Mesothelial cell of epicardium (in vitro differentiated cells): ENCODE measurements at regions not wholly inside any gene's neighbourhood (a gene's known extent, or its start where the extent isn't known, plus 50 kb on each side); places are given as distances from the start of the nearest gene placed in this dataset.
"Not testable (repeated sequence)": the region's sequence is repeated elsewhere in the genome, so short reads cannot be mapped to it uniquely, and the experiment has no call there.

ENCODE experiments used
- DNase-seq, 2 experiments: peaks; one replicate each; pipeline ENCODE4 v3.0.0; 2021; ENCODE audit warnings: low spot score in 2 of 2; ENCODE audit not compliant: unreplicated experiment in 2 of 2
- H3K27ac Mint-ChIP-seq: 2 replicates; pipeline ENCODE4 v1.8.0; 2021; ENCODE audit warnings: mixed read lengths
- H3K27me3 Mint-ChIP-seq: 2 replicates; pipeline ENCODE4 v1.8.0; 2021; ENCODE audit warnings: low read depth, mixed read lengths
- H3K36me3 Mint-ChIP-seq: 2 replicates; pipeline ENCODE4 v1.8.0; 2021; ENCODE audit warnings: mixed read lengths
- H3K4me1 Mint-ChIP-seq: 2 replicates; pipeline ENCODE4 v1.8.0; 2021; ENCODE audit warnings: mixed read lengths
- H3K4me3 Mint-ChIP-seq: 2 replicates; pipeline ENCODE4 v1.8.0; 2021; ENCODE audit warnings: mild to moderate bottlenecking, moderate library complexity, mixed read lengths
- H3K9me3 Mint-ChIP-seq: 2 replicates; pipeline ENCODE4 v1.8.0; 2021; ENCODE audit warnings: mixed read lengths
- TF ChIP-seq, protein P1 (sequence below): fragments of 200-600 bp; sonication (generic); IDR thresholded peaks from one replicate; pipeline ENCODE4 v1.5.0; 2021; ENCODE audit warnings: antibody characterized with exemption; ENCODE audit not compliant: unreplicated experiment

GRCh38 chrX:13955975-13956374, 73.7 kb downstream of the GEMIN8 start:
- Mint-ChIP-seq H3K4me3 (no peak overlapping the region), H3K36me3 (no peaks in the 10 kb centered on the region), H3K9me3 (peaks cover 29% of the 10 kb centered on the region), H3K4me1 (no peaks in the 10 kb centered on the region), H3K27ac (no peak overlapping the region), H3K27me3 (peaks cover 3% of the 10 kb centered on the region)
- no peak for DNase-seq
- TF ChIP-seq, protein P1, sequence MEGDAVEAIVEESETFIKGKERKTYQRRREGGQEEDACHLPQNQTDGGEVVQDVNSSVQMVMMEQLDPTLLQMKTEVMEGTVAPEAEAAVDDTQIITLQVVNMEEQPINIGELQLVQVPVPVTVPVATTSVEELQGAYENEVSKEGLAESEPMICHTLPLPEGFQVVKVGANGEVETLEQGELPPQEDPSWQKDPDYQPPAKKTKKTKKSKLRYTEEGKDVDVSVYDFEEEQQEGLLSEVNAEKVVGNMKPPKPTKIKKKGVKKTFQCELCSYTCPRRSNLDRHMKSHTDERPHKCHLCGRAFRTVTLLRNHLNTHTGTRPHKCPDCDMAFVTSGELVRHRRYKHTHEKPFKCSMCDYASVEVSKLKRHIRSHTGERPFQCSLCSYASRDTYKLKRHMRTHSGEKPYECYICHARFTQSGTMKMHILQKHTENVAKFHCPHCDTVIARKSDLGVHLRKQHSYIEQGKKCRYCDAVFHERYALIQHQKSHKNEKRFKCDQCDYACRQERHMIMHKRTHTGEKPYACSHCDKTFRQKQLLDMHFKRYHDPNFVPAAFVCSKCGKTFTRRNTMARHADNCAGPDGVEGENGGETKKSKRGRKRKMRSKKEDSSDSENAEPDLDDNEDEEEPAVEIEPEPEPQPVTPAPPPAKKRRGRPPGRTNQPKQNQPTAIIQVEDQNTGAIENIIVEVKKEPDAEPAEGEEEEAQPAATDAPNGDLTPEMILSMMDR, result no peak

DNA sequence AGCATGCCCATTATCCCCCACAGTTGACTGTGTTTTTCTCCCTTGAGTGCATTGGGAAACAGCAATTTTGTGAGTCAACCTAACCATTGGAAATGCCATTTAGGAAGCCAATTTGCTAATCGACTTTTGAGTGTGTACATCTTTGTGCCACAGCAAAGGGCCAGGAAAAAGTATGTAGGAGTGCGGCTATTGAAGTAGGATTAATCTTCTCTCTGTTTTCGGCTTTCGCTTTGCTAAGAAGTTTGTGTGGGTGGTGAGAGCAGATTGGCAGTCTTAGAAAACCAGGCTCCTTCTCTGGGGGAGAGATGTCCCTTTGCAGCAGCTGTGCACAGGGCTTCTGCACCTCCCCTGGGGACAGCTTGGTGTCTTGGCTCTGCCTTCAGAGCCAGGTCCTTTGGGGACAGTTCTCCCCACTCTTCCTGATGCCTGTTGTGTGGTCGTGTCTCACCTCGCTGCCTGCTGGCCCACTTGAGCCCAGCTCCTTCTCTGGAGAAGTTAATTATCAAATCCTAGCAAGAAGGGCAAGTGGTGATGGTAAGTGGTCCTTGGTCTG, 74.5 kb downstream of the GEMIN8 start:
- Mint-ChIP-seq H3K27ac (no peak overlapping the region), H3K9me3 (peaks cover 29% of the 10 kb centered on the region), H3K36me3 (no peaks in the 10 kb centered on the region), H3K4me3 (no peak overlapping the region), H3K27me3 (peaks cover 3% of the 10 kb centered on the region), H3K4me1 (no peaks in the 10 kb centered on the region)
- DNase-seq, result no peak
- TF ChIP-seq, protein P1, result no peak

- Mint-ChIP-seq H3K36me3 (no peaks in the 10 kb centered on the region), H3K27me3 (peaks cover 3% of the 10 kb centered on the region), H3K4me1 (no peaks in the 10 kb centered on the region), H3K9me3 (peaks cover 23% of the 10 kb centered on the region), H3K4me3 (no peak overlapping the region), H3K27ac (no peak overlapping the region)
- DNase-seq, result no peak
- TF ChIP-seq, protein P1, result no peak
Measured at GRCh38 chrX:13952581-13952980, 77.1 kb downstream of the GEMIN8 start.

DNA sequence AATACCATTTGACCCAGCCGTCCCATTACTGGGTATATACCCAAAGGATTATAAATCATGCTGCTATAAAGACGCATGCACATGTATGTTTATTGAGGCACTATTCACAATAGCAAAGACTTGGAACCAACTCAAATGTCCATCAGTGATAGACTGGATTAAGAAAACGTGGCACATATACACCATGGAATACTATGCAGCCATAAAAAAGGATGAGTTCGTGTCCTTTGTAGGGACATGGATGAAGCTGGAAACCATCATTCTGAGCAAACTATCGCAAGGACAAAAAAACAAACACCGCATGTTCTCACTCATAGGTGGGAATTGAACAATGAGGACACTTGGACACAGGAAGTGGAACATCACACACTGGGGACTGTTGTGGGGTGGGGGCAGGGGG, 83.5 kb downstream of the GEMIN8 start:
- peaks cover 24% of the 10 kb centered on the region for H3K9me3 Mint-ChIP-seq
- H3K4me3 Mint-ChIP-seq, H3K27ac Mint-ChIP-seq, DNase-seq, H3K36me3 Mint-ChIP-seq, H3K4me1 Mint-ChIP-seq, H3K27me3 Mint-ChIP-seq: not testable (repeated sequence)

DNA sequence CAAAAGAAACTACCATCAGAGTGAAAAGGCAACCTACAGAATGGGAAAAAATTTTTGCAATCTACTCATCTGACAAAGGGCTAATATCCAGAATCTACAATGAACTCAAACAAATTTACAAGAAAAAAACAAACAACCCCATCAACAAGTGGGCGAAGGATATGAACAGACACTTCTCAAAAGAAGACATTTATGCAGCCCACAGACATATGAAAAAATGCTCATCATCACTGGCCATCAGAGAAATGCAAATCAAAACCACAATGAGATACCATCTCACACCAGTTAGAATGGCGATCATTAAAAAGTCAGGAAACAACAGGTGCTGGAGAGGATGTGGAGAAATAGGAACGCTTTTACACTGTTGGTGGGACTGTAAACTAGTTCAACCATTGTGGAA, 83.9 kb downstream of the GEMIN8 start:
- H3K27me3 Mint-ChIP-seq, H3K27ac Mint-ChIP-seq, DNase-seq, H3K36me3 Mint-ChIP-seq, H3K4me3 Mint-ChIP-seq, H3K4me1 Mint-ChIP-seq: not testable (repeated sequence)
- peaks cover 23% of the 10 kb centered on the region for H3K9me3 Mint-ChIP-seq

GRCh38 chrX:13940671-13941070, 89.0 kb downstream of the GEMIN8 start:
- TF ChIP-seq, protein P1, result no peak
- no peak for DNase-seq
- H3K4me3 Mint-ChIP-seq, result no peak overlapping the region
- no peaks in the 10 kb centered on the region for H3K36me3 Mint-ChIP-seq
- no peak overlapping the region for H3K27ac Mint-ChIP-seq
- peaks cover 14% of the 10 kb centered on the region for H3K9me3 Mint-ChIP-seq
- H3K27me3 Mint-ChIP-seq, result peaks cover 19% of the 10 kb centered on the region
- H3K4me1 Mint-ChIP-seq, result peaks cover 10% of the 10 kb centered on the region
